H4 (cell line): ENCODE measurements at regions not wholly inside any gene's neighbourhood (a gene's known extent, or its start where the extent isn't known, plus 50 kb on each side); places are given as distances from the start of the nearest gene placed in this dataset.
"Not testable (repeated sequence)": the region's sequence is repeated elsewhere in the genome, so short reads cannot be mapped to it uniquely, and the experiment has no call there.

Experiments
- DNase-seq: peaks from one replicate; pipeline ENCODE4 v3.0.0-alpha.2; 2015; ENCODE audit warnings: low spot score

DNA sequence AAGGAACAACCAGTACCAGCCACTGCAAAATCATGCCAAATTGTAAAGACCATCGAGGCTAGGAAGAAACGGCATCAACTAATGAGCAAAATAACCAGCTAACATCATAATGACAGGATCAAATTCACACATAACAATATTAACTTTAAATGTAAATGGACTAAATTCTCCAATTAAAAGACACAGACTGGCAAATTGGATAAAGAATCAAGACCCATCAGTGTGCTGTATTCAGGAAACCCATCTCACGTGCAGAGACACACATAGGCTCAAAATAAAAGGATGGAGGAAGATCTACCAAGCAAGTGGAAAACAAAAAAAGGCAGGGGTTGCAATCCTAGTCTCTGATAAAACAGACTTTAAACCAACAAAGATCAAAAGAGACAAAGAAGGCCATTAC, 97.6 kb downstream of the GPX5 start:
- not testable (repeated sequence) for DNase-seq

- DNase-seq, result not testable (repeated sequence)
Observed at GRCh38 chr6:28626386-28626785, 100.7 kb downstream of the GPX5 start.

- no peak for DNase-seq
Observed at GRCh38 chr6:28632326-28632851, 106.7 kb downstream of the GPX5 start.

DNA sequence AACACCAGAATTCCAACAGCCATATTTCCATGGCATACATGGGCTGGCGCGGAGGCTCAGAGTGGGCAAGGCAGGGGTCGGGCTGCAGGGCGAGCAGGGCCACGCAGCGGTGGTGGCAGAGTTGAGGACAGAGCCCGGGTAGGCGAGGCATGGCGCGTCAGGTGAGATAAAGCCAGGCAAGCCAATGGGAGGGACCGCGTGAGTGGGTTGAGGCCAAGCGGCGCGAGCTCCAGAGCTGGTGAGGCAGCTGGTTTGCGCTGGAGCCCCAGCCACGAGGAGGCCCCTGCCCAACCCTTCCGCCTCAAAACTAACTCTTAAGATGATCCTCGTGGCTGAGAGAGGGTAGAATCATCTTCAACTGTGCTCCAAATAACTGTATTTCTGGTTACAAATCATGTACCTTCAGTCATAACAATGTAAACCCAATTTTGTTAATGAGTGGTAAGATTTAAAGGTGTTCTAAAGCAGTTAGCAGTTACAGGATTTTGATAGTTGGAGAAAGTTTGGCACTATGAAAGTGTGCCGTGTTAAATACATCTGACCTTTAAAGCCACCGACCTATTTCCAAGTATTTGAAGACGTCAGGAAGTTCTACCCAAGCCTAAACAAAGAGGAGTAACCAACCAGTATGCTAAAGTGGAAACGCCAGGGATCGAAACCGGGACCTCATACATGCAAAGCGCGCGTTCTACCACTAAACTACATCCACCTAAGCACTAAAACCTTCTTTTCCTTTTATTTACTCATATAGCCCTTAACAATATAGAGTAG, 107.9 kb downstream of the GPX5 start:
- DNase-seq, result no peak

GRCh38 chr6:28634411-28634760, 108.7 kb downstream of the GPX5 start:
- no peak for DNase-seq

DNA sequence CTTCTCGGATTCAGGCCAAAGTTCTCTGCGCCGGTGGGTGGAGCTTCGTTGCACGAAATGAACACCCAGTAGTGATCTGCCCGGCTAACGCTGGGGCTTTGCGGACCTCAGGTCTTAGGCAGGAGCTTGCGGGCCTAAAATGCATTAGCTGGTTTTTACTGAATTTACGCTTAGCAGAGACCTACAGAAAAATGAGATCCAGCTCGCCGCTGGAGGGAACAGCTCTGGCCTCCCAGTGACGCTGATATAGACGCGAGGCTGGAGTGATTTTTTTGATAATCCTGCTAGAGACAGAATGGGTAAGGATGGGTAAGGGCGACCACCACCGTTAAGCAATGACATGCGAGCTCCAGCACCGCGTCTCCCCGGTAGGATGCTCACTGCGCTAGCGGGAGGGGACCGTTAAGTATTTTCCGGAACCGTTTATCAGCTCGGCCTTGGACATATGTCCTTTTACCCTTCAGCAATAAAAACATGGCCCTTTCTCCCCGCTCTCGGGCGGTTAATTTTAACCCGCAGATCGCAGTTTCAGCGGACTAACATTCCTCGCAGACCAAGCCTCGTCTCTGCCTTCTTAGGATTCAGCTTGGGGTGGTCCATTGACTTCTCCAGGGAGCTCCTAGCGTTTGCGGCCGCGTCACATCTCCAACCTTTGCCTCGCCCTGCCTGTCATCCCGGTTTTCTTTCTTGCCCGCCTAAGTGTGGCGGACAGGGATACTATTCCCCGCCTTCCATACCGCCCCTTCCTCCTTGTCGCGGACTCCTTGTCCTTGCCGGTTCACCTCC, 109.3 kb downstream of the GPX5 start:
- DNase-seq, result peak; percentile 34

- no peak for DNase-seq
Observed at GRCh38 chr6:28635547-28636158, 110.0 kb downstream of the GPX5 start.

DNA sequence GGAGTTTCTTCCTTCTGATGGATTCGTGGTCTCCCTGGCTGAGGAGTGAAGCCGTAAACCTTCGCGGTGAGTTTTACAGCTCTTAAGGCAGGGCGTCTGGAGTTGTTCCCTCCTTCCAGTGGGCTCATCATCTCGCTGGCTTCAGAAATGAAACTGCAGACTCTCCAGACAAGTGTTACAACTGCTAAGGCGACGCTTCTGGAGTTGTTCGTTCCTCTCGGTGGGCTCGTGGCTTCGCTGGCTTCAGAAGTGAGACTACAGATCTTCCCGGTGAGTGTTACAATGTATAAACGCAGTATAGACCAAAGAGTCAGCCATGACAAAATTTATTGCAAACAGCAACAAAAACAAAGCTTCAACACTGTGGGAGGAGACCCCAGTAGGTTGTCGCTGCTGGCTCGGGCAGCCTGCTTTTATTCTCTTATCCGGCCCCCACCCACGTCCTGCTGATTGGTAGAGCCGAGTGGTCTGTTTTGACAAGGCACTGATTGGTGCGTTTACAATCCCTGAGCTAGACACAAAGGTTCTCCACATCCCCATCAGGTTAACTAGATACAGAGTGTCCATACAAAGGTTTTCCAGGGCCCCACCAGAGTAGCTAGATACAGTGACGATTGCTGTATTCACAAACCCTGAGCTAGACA, 113.2 kb downstream of the GPX5 start:
- DNase-seq, result no peak

DNA sequence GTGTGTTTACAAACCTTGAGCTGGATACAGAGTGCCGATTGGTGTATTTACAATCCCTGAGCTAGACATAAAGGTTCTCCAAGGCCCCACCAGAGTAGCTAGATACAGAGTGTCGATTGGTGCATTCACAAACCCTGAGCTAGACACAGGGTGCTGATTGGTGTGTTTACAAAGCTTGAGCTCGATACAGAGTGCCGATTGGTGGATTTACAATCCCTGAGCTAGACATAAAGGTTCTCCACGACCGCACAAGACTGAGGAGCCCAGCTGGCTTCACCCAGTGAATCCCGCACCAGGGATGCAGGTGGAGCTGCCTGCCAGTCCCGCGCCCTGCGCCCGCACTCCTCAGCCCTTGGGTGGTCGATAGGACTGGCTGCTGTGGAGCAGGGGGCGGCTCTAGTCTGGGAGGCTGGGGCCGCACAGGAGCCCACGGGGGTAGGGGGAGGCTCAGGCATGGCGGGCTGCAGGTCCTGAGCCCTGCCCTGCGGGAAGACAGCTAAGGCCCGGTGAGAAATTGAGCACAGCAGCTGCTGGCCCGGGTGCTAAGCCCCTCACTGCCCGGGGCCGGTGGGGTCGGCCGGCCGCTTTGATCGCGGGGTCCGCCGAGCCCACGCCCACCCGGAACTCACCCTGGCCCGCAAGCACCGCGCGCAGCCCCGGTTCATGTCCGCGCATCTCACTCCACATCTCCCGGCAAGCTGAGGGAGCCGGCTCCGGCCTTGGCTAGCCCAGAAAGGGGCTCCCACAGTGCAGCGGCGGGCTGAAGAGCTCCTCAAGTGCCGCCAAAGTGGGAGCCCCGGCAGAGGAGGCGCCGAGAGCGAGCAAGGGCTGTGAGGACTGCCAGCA, 114.0 kb downstream of the GPX5 start:
- DNase-seq, result not testable (repeated sequence)

GRCh38 chr6:28643017-28643740, 117.5 kb downstream of the GPX5 start:
- peak; percentile 88 for DNase-seq

GRCh38 chr6:28646650-28647049, 121.0 kb downstream of the GPX5 start:
- no peak for DNase-seq

DNA sequence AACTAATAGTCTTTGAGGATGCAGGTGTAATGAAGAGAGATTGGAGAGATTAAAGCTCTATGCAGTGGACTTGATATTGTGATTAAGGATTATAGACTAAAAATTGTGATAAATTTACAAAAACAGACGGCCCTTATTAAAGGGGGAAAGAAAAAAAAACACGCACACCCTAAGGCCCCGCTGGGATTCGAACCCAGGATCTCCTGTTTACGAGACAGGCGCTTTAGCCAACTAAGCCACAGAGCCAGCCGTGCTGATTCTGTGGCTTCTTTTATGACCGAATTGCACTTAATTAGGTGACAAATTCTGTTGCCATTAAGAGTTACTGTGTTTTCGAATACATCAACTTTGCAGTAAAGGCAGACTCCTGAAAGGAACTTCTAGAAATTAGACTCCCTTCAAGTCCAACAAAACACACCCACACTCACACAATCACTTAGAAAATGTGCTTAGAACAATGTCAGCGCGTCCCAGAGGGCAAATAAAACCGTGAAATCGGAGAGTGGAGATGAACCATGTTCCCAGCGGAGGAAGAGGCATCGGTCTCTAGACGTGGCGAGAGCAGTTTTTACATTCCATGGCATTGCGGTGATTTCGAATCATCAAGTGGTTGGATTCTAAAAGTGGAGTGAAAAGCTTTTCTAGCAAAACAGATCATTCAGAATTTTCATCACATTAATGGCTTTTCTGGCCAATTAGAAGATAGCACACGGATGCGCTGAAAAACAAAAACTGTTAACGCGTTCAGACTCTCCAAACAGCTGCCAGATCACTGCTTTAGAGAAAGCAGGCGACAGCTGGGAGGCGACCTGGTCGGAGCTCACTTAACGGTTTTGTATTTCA, 122.6 kb downstream of the GPX5 start:
- DNase-seq, result peak; percentile 61

GRCh38 chr6:28648878-28649375, 123.2 kb downstream of the GPX5 start:
- no peak for DNase-seq

DNA sequence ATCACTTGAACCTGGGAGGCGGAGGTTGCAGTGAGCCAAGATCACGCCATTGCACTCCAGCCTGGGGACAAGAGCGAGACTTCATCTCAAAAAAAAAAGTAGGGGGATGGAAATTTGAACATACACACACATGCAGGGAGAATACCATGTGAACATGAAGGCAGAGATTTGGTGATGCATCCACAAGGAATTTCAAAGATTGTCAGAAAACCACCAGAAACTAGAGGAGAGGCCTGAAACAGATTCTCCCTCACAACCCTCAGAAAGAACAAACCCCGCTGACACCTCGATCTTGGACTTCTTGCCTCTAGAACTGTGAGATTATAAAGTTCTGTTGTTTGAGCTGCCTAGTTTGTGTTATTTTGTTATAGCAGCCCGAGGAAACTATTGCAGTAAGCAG, 125.5 kb downstream of the GPX5 start:
- DNase-seq, result no peak

- DNase-seq, result no peak
Observed at GRCh38 chr6:28653876-28654275, 128.2 kb downstream of the GPX5 start.

DNA sequence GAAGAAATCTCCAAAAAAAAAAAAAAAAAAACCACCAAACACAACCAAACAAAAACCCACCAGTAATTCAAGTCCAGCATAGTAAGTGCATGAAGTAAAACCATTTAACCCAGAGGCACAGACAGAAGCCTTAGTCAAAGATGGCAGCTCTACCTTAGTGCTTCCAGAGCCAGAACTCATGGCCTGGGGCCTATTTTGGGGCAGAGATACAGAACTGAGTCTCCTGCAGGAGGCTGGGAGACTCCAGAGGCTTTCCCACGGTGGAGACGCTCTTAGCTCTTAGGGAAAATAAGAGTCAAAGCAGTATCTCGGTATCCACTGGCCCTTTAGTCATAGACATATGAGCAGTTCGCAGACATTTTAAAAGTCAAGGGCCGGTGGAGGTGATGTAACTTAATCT, 129.5 kb downstream of the GPX5 start:
- no peak for DNase-seq

DNA sequence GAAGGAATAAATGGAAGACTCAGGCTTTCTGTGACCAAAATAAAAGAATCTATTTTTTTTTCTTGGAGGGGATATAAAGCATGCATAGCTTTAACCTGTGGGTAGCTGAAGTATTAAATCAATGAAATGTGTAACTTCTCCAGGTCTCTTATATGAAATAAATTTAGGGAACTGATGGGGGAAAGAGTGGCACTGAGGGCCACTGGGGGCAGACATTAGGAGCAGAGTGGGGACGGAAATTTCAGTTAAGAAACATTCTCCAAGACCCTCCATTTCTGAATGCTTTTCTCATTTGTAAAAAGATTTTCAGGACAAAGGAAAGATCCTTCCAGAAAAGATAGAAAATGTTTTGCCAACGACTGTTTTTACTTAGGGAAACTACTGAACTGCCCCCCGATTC, 131.0 kb downstream of the GPX5 start:
- DNase-seq, result no peak

DNA sequence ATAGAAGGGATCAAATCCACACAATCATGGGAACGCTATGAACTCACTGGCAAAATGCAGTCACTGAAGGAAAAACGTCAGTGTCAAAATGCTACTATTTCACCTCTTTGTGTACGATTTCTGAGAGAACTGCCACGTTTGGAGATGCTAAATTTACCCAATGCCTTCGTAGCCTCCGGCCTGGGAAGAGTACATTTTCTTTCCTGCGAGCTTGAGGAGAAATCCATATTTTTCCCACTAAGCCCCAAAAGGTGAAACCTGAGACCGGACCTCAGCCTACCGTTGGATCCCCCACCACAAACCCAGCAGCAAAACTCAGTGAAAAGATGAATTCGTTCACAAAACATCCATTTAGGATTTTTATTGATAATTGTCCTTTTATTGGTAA, 131.7 kb downstream of the GPX5 start:
- DNase-seq, result no peak

DNA sequence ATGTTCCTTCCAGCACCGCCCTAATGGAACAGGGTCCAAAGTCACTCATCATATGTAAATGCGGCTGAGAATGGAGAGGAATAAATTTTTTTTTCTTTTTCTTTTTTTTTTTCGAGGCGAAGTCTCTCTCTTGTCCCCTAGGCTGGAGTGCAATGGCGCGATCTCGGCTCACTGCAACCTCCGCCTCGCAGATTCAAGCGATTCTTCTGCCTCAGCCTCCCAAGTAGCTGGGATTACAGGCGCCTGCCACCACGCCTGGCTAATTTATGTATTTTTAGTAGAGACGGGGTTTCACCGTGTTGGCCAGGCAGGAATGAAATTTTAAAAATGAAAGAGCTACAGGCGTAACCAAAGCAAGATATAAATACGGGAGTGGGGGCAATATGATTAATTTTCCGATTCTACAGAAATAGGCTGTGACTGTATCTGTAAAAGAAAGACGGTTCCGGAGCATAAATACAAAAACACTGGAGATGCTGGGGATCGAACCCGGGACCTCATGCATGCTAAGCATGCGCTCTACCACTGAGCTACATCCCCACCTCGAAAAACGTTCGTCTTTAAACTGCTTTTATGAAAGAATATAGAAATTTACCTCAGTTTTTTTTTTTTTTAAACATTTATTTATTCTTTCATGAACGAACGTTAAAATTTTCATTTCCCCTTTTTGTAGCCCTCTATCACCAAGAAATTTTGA, 132.2 kb downstream of the GPX5 start:
- peak; percentile 56 for DNase-seq
